SK-N-DZ (cell line): ENCODE measurements at regions not wholly inside any gene's neighbourhood (a gene's known extent, or its start where the extent isn't known, plus 50 kb on each side); places are given as distances from the start of the nearest gene placed in this dataset.
"Not testable (repeated sequence)": the region's sequence is repeated elsewhere in the genome, so short reads cannot be mapped to it uniquely, and the experiment has no call there.

ENCODE experiments used
- DNase-seq: peaks from one replicate; pipeline ENCODE4 v3.0.0-alpha.2; 2015; ENCODE audit warnings: low spot score

DNA sequence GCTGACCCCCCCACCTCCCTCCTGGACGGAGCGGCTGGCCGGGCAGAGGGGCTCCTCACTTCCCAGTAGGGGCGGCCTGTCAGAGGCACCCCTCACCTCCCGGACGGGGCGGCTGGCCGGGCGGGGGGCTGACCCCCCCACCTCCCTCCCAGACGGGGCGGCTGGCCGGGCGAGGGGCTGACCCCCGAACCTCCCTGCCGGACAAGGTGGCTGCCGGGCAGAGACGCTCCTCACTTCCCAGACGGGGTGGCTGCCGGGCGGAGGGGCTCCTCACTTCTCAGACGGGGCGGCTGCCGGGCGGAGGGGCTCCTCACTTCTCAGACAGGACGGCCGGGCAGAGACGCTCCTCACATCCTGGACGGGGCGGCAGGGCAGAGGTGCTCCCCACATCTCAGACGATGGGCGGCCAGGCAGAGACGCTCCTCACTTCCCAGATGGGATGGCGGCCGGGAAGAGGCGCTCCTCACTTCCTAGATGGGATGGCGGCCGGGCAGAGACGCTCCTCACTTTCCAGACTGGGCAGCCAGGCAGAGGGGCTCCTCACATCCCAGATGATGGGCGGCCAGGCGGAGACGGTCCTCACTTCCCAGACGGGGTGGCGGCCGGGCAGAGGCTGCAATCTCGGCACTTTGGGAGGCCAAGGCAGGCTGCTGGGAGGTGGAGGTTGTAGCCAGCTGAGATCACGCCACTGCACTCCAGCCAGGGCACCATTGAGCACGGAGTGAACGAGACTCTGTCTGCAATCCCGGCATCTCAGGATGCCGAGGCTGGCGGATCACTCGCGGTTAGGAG is 66.2 kb upstream of the PAPPA2 start:
- DNase-seq = not testable (repeated sequence)

DNA sequence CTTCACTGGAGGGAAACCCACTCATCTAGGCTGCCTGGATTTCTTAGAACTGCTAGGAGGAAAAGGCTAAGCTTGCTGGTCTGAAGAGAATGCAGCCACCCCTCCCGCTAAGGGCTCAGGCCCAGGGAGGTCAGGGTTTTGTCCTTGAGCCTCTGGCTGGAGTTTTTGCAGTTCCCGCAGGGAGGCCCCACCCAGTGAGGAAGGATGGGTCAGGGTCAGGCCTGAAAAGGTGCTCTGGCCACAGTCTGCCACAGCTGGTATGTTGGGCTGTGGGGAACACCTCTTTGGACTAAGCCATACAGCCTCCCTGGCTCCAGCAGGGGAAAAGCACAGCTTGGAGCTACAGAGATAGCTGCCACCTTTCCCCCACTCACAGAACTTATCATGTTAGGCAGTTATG is 71.4 kb upstream of the PAPPA2 start:
- DNase-seq = no peak

DNA sequence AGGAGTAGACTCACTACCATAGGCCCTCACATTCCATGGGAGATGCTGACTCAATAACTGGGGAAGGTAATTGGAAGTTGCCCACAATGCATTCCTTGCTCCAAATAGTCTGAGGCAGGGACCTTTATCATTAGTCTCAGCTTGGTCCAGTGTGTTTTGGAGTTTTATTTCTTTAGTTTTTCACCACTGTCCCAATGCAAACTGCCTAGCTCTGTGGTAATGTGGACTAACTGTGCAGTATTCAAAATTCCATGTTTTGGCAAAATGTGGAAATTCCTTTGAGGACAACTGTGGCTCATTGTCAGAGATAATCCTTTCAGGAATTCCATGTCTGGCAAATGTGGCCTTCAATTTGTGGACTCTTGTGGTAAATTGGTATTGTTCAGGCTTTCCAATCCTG is 78.1 kb upstream of the PAPPA2 start:
- DNase-seq = no peak

DNA sequence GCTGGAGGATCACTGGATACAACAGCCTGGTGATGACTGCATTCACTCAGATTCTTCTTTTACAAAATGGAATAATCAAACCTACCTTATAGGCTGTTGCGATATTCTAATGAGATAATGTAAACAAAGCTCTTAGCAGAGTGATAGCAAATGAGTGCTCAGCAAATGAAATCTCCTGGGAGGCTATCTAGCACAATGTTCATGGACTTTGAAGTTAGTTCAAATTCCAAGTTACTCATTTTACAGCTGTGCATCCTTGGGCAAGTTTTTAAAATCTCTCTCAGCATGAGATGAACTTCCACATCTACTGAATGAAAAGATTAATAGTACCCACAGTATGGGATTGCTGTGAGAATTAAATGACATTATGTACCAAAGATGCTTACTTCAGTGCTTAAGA is 80.8 kb upstream of the PAPPA2 start:
- DNase-seq = no peak

DNA sequence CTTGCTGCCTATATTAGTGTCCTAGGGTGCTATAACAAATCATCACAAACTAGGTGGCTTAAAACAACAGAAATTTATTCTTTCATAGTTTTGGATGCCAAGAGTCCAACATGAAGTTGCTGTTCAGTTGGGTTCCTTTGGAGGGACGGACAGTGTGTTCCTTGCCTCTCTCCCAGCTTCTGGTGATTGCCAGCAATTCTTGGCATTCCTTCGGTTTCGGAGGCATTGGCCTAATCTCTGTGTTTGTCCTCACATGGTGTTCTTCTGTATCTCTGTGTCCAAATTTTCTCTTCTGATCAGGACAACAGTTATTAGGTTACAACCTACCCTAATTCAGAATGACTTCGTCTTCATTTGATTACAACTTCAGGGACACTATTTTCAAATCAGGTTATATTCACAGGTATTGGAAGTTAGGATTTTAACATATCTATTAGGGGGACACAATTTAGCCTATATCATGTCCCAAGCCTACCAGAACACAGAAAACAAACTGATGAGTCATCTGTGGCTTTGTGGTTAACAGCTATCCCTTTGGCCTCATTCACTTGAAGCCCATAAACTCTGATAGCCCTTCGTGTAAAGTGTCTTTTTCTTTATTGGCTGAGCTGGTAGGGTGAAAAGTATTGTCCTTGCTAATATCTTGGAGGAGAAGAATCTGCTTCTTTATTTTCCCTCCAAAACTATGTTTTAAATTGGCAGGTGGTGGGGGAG is 83.2 kb upstream of the PAPPA2 start:
- DNase-seq = no peak

DNA sequence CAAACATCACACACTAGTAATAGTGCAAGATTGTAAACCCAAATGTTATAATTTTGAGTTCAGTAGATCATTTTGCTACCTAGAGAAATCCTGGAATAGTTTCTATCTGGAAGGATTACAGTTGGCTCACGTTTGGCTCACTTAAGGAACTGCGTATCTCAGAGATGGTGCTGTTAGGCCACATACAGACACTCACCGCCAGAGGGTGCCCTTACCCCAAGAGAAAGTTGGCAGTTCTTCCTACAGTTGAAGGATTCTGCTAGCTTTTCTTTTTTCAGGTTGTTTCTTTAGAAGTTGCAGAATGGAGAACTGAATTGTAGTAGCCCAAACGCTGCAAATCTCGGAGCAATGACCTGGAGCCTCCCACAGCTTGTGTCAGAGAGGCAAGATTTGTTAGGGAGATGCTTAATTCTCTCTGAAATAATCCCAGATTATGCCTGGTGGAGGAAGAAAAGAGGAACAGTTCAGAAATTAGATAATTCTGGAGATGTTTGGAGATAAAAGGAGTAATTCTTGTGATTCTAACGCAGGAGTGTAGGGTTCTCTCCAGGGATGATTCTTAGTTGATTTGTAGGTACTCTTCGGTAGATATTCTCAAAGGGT is 87.9 kb upstream of the PAPPA2 start:
- peak; percentile 54 for DNase-seq

DNA sequence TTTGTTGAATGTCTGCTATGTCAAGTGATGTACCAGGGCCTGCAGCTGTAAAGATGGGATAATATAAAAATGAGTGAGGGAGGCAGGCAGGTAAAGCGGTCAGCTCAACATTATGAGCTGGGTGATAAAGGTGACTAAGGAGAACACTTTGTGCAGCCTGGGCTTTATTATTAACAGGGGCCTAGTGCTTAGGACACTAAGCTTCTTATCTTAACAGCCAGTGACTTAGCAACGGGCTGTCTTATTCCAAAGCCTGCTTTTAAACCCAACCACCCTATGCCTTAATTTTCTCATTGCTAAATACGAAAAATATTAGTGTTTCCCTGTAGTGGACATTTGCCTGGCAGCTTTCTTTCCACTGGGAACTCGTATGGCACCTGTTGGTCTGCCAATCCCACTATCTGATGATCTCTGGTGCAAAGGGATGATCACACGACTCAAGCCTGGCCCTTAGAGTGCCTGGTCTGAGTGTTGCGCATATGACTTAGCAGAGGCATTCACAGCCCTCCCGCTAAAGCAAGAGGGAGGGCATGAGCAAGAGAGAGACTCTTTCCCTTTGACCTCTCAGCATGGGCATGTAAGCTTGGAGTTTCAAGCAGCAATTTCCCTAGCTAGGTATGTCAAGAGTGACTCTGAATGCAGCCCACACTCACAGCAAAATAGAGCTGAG is 98.6 kb upstream of the PAPPA2 start:
- no peak for DNase-seq

DNA sequence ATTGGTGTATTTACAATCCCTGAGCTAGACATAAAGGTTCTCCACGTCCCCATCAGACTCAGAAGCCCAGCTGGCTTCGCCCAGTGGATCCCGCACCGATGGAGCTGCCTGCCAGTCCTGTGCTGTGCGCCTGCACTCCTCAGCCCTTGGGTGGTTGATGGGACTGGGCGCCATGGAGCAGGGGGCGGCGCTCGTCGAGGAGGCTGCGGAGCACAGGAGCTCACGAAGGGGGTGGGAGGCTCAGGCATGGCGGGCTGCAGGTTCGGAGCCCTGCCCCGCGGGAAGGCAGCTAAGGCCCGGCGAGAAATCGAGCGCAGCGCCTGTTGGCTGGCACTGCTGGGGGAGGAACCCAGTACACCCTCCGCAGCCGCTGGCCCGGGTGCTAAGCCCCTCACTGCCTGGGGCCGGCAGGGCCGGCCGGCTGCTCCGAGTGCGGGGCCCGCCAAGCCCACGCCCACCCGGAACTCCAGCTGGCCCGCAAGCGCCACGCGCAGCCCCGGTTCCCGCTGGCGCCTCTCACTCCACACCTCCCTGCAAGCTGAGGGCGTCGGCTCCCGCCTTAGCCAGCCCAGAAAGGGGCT is 113.8 kb upstream of the PAPPA2 start:
- DNase-seq = not testable (repeated sequence)

DNA sequence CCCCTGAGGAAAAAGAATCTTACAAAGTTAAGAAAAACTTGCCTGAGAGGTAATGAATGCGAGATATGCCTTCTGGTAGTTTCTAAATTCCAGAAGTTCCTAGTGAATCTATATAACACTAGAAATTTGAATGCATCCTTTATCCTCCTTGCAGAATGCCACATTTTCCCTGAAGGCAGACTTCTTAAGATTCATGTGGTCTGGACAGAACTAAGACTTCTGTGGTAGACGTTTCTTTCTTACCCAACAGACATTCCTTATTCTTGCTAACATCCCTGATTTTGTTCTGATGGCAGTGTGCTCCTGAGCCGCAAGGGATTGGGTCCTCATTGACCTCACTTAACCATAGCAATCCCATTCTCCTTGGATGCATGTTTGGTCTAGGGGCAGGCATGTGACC is 121.3 kb upstream of the PAPPA2 start:
- no peak for DNase-seq

DNA sequence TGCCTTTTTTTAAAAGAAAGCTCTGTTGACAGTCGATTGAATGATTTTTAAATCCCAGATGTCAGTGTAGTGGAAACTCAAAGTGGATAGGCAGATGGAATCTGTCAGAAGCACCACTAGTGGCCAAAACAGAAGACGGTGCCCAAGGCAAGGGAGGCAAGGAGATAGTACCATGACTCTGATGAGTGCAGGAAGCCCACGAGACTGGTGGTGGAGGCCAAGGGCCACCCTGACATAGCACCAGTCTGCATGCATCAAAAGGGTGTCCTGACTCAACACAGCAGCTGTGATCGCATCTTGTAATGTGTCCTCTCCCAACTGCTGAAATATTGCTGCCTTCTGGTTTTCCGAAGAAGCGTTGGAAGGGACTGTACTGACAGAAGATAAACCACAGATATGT is 124.1 kb upstream of the PAPPA2 start:
- DNase-seq = no peak

DNA sequence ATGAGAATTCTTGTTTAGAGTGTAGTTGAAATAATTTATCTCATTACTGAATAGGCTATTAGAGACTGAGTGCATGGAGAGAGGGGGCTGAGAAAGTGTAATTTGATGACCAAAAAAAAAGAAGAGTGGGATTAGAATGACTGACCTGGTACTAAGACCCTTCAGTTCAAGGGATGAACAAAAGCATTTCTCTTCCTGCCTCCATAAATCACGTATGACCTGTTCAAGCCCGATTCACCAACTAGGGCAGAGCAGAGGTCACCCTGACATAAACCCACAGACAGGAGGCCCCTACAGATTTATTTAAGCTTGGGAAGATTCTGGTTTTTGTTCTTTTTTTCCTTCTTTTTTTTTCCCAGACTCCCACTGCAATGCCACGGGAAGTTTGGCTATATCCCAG is 123.7 kb upstream of the COP1 start:
- no peak for DNase-seq

DNA sequence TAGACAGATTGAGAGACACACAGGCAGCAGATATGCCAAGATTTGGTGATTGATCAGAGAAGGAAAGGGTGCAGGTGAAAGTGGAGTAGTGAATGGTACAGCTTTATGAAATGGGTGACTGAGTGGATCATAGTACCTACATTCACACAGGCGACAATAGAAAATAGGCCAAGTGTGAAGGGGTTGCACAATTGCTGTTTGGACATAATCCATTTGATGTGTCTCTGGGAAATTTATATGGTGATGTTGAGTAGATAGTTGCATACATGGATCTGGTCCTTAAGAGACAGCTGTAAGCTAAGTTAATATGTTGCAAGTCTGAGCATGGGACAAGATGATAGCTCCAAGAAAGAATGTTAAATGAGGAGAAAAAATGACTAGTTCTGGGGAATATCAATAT is 118.6 kb upstream of the COP1 start:
- DNase-seq = no peak

DNA sequence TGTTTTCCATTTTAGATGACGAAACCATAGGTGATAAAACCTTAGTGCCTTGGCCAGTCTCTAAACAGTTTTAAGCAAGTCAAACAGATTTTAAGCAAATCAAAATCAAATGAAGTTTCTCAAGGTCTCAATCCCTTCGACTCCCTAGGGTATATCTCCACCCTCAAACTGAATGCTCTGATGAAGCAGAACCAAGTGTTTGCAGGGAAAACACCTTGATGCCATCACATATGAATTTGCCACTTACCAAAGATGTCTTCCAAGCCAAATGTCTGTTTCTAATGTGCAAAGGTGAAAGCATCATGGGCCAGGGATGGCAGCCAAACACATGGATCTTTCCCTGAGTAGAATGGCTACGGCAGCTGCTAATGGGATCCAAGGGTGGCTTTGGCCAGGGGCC is 116.4 kb upstream of the COP1 start:
- no peak for DNase-seq

DNA sequence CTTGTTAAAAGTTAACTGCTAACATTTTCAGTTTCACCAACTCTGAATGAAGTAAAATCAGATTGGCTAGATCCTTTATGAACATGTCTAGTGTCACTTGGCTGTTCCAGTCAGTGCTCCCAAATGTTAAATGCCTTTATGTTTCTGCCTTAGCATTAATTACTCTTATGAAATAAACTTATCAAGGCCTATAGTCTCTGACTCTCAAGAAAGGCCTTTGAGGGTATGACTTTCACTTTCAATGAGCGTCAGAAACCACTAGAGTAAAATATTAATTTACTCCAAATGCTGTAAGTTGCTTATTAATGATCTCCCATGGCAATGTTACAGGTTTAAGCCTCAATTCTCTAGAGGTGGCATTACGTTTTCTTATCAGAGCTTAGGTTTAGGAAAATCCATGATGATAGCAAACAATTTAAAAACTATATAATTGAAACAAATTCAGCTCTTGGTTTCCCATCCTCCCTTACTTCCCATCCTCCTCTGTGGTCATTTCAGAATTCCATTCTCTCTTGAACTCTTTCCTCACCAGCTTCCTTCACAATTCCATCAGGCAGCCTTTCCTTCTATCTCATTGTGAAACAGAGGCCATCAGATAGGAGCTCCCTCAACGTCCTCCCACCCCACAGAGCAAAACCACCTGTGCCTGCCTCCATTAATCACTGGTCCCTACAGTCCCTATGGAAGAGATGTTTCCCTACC is 108.6 kb upstream of the COP1 start:
- DNase-seq = no peak

DNA sequence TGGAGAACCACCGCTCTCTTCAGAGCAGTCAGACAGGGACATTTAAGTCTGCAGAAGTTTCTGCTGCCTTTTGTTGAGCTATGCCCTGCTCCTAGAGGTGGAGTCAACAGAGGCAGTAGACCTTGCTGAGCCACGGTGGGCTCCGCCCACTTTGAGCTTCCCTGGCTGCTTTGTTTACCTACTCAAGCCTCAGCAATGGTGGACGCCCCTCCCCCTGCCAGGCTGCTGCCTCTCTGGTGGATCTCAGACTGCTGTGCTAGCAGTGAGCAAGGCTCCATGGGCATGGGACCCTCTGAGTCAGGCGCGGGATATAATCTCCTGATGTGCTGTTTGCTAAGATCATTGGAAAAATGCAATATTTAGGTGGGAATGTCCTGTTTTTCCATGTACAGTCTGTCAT is 89.5 kb upstream of the COP1 start:
- not testable (repeated sequence) for DNase-seq

DNA sequence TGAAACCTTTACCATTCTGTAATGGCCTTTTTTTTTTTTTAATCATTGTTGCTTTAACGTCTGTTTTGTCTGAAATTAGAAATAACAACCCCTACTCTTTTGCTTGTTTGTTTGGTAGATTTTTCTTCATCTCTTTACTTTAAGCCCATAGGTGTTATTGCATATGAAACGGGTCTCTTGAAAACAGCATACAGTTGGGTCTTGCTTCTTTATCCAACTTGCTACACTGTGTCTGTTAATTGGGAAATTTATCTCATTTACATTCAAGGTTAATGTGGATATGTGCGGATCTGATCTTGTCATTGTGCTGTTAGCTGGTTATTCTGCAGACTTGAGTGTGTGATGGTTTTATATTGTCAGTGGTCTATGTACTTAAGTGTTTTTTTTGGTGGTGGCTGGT is 78.9 kb upstream of the COP1 start:
- DNase-seq = no peak

DNA sequence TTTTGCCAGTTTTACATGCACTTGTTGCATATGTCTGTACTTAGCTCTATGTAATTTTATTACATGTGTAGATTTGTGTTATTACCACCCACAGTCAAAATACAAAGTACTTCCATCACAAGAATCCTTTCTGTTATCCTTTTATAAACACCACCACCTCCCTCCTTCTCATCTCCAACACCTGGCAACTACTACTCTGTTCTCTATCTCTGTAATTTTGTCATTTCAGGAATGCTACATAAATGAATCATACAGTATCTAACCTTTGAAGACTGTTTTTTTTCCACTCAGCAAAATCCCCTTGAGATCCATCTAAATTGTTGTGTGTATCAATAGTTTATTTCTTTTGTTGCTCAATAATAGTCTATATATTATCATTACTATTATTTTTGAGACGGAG is 64.5 kb upstream of the COP1 start:
- no peak for DNase-seq
